SU-DHL-6 (cell line): ENCODE measurements at regions not wholly inside any gene's neighbourhood (a gene's known extent, or its start where the extent isn't known, plus 50 kb on each side); places are given as distances from the start of the nearest gene placed in this dataset.

Experiments
- CTCF ChIP-seq: fragments of 200-600 bp; sonication (generic); IDR thresholded peaks from one replicate; pipeline ENCODE4 v1.5.1; 2017; ENCODE audit warnings: antibody characterized with exemption, mild to moderate bottlenecking, low read length, moderate library complexity; ENCODE audit not compliant: insufficient read depth, poor library complexity, severe bottlenecking
- EZH2phosphoT487 ChIP-seq: fragments of 200-600 bp; sonication (generic), shearing (Covaris generic); conservative IDR thresholded peaks from 2 replicates; pipeline ENCODE4 v1.6.1; 2018; ENCODE audit warnings: mild to moderate bottlenecking, antibody characterized with exemption, low read length, moderate library complexity, mixed read lengths

DNA sequence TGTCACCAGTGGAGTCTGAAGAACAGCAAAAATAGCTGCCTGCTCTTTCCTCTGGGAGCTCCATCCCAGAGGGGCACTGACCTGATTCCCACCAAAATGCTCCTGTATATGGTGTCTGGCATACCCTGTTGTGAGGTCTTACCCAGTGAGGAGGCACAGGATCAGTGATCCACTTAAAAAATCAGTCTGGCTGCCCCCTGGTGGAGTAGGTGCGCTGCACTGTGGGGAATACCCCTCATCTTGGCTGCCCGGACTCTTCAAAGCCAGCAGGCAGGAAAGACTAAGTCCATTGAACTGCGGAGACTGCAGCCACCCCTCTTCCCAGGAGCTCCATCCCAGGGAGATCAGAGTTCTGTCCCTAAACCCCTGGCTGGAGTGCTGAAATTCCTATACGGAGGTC, 230.9 kb upstream of the HTR1E start:
- TF ChIP-seq CTCF (no peak), EZH2phosphoT487 (no peak)
